NCI-H2227 treated with DMSO at 0.1 percent for 48 hours (cell line): ENCODE measurements at regions not wholly inside any gene's neighbourhood (a gene's known extent, or its start where the extent isn't known, plus 50 kb on each side); places are given as distances from the start of the nearest gene placed in this dataset.

ENCODE experiments used
- DNase-seq: peaks from one replicate; lab custom pipeline; 2025; lab: John Stamatoyannopoulos, UW

DNA sequence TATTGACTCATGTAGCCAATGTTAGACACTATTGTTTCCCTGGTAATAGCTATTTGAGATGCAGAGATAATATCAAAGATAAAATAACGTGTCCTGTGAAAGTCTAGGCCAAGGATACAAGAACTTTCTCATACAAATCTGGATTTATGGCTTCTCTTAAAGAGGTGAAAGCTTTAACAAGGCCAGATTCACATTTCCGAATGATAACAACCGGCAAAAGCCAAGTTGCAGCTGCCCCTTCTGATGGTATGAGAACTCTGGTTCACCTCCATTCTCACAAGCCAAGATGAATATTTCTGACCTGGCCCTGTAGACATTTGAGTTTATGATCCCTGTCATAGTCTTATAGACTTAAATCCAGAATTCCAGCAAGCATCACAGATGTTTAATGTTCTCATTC, 230.4 kb upstream of the ZC3H12C start:
- DNase-seq: no peak

- no peak for DNase-seq
Observed at GRCh38 chr11:109864151-109864661, 229.0 kb upstream of the ZC3H12C start.

DNA sequence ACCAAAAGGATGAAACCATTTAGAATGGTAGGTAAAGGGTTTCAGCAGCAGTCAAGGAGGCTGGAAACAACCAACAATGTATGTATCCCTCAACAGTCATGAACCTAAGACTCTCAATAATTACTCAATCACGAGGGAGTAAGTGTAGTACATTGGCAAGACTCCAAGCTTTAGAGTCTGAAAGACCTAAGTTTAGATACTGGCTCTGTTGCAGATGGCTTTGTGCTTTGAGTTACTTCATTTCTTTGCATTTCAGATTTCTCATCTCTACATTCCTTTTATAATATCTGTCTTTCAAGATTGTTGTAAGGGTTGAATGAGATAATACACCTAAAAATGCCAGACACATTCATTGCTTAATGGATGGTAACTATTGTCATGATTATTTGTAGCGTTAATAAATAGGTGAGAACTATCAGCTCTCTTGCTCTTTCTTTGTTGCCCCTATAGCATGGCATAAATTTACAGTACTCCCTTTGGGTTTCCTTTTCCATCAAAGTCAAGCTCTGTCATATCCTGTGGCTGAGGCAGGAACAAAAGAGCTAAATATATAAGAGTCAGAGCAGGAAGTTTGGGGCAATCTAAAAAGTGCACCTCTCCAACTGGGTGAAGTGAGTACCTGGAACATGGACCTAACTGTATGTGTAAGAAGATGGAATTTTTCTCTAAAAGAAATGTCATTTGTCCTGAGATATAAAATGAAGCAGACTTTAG, 228.2 kb upstream of the ZC3H12C start:
- DNase-seq: no peak

- no peak for DNase-seq
Observed at GRCh38 chr11:109865548-109866186, 227.5 kb upstream of the ZC3H12C start.

DNA sequence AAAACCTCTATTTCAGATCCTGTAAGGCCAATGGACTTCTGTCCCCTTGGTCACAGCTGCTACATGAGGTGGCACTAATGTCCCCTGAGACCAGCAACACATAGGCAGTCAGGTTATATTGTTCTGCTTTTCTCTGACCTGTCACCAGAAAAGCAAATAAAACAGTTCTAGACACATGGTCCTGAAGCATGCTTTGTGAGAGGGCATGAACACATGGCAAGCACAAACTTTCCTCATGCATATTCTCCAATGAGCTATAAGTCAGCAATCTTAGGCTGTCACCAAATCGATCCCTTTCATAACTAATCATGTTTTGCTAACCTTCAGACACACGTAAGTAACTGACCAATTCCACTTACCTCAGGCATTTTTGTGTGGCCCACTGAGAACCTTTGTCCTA, 225.4 kb upstream of the ZC3H12C start:
- DNase-seq: no peak

DNA sequence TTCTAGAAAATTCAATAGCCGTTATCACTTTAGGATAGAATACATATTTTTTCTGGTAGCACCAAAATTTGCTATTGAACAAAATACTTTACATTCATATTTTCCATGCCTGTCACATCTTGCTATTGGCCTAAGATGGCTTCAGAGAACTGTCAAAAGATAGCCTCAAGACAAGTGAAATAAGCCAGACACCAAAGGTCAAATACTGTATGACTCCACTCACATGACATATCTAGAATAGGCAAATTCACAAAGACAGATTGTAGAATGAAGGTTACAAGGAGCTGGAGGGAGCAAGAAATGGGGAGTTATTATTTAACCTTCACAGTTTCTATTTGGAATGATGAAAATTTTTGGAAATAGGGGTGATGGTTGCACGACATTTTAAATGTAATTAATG, 223.7 kb upstream of the ZC3H12C start:
- DNase-seq: no peak

DNA sequence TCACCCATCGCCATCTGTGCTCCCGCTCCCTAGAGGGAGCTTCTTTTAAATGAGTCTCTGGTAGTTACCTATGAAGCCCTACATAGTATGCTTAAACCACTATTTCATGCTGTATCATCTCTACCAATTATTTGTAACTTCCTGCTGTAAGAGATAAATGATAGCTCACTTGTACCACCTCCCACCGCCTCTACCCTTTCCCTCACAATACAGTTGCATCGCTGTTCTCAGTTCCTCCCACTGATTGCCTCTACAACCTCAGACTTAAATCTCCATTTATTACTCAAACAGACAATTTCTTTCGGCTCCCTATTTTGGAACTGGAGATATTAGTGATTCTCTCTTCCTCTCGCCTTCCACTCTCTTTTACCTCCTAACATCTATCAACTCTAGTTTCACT, 222.9 kb upstream of the ZC3H12C start:
- no peak for DNase-seq

DNA sequence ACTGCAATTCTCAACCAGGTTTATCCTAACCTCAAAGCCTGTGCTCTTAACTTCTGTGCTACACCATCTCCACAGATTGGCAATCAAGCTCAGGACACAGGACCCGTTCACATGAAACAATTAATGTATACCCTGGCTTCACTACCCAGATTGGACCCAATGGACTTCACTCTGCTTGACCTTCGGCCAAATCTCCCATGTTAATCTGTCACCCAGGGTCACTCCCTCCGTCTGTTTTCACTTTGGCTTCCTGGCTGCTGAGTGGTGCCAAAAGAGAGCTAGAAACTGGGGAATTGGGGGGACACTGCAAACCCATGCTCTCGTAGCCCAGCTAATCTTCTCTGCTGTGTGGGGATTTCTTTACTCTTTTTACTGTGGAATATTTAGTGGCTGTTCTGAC, 216.1 kb upstream of the ZC3H12C start:
- no peak for DNase-seq

DNA sequence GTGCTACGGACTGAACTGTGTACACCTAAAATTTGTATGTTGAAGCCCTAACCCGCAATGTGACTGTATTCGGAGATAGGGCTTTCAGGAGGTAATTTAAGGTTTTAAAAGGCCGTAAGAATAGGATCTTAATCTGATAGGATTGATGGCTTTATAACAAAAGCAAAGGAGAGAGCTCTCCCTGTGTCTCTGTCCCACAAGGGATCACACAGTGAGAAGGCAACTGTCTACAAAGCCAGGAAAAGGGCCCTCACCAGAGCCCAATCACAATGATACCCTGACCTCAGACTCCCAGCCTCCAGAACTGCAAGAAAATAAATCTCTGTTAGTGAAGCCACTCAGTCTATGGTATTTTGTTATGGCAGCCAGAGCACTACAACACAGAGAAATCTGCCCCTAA, 208.7 kb upstream of the ZC3H12C start:
- no peak for DNase-seq

DNA sequence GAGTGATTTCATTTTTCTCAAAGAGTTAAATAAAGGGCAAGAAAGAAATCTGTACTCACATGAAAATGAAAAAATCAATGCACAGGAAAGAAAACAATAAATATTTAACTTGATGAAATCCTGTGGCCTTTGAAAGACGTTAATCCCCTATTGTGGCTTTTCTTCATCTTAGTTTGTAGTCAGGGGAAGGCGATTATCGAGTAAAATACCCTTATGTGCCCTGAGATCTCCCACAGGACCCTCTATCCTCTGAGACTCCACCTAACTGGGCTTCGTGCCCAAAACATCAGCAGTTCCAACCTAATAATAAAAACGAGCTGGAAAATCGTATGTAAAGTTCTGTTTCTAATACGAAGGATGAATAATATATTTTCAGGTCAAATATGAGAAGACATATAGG, 208.2 kb upstream of the ZC3H12C start:
- no peak for DNase-seq

GRCh38 chr11:109892321-109892794, 200.8 kb upstream of the ZC3H12C start:
- no peak for DNase-seq

GRCh38 chr11:109894242-109894641, 198.9 kb upstream of the ZC3H12C start:
- no peak for DNase-seq

- no peak for DNase-seq
Observed at GRCh38 chr11:109898592-109898991, 194.6 kb upstream of the ZC3H12C start.

DNA sequence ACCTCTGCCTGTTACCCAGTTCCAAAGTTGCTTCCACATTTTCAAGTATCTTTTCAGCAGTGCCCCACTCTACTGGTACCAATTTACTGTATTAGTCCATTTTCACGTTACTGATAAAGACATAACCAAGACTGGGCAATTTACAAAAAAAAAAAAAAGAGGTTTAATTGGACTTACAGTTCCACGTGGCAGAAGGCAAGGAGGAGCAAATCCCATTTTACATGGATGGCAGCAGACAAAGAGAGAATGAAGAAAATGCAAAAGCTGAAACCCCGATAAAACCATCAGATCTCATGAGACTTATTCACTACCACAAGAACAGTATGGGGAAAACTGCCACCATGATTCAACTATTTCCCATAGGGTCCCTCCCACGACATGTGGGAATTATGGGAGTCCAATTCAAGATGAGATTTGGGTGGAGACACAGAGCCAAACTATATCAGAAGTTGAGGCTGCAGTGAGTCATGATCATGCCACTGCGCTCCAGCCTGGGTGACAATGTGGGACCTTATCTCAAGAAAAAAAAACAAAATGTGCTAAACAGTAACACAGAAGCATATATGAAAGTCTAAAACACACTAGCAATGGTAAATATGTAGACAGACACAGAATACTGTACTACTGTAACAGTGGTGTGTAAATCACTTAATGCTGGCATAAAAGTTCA, 190.3 kb upstream of the ZC3H12C start:
- DNase-seq: no peak

DNA sequence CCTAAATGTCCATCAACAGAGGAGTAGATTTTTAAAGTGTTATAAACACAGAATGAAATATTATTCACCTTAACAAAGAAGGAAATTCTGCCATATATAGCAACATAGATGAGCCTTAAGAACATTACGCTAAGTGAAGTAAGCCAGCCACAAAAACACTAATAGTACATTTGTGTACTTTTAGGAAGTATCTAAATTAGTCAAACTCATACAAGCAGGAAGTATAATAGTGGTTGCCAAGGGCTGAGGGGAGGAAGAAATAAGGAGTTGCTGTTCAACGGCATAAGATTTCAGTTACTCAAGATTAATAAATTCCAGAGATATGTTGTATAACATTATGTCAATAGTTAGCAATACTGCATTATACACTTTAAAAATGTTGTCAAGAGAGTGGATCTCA, 181.7 kb upstream of the ZC3H12C start:
- no peak for DNase-seq

- no peak for DNase-seq
Observed at GRCh38 chr11:109914038-109914437, 179.2 kb upstream of the ZC3H12C start.

GRCh38 chr11:109914809-109915653, 178.2 kb upstream of the ZC3H12C start:
- no peak for DNase-seq

DNA sequence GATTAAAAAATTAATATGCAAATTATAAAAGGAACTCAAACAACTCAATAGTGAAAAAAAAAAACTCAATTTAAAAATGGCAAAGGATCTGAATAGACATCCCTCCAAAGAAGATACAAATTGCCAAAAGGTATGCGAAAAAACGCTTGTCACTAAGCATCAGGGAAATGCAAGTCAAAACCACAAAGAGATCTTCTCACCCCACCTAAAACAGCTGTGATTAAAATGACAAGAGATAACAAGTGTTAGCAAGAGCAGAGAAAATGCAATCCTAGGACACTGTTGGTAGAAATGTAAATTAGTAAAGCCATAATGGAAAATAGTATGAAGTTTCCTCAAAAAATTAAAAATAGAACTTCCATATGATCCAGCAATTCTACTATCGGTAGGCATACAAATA, 166.3 kb upstream of the ZC3H12C start:
- DNase-seq: no peak

- no peak for DNase-seq
Observed at GRCh38 chr11:109929308-109929707, 163.9 kb upstream of the ZC3H12C start.

GRCh38 chr11:109933126-109933525, 160.1 kb upstream of the ZC3H12C start:
- DNase-seq: no peak

- DNase-seq: no peak
Observed at GRCh38 chr11:109934151-109934550, 159.0 kb upstream of the ZC3H12C start.

GRCh38 chr11:109936661-109937180, 156.5 kb upstream of the ZC3H12C start:
- no peak for DNase-seq
